ENCODE measurements at regions not wholly inside any gene's neighbourhood (a gene's known extent, or its start where the extent isn't known, plus 50 kb on each side); places are given as distances from the start of the nearest gene placed in this dataset.

DNA sequence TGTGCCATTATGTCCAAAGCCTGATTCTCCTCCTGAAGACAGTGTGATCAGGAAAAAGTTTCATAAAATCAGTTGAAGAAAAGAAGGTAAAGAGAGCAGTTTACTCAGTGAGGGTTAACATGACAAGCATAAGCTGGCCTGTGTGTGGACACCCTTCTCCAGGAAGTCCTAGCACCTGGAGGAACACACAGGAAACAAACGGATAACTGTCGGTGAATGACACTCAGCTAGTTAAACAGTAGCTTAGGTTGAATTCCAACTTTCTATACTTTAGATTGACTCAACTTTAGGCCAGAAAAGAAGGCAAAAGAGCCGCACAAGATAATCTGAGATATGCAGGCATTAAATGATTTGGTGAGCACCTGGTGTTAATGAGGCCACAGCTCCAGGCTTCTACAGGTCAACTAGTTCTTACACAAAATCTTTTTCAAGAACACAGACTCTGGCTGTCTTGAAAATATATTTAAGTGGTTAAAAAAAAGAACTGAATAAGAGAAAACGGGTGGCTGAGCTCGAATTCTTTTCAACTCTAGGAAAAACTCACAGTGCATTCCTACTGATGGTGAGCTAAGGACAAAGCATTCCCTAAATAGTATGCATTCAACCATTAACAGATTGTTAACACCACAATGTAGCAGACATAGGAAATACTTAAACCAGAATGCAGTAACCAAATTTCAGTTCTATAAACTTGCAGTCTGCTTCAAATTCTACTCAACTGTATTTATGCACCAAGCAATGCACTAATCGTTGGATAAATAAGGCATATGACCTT is 56.9 kb upstream of the TSPAN8 start:
- Histone ChIP-seq H3K27me3 (no peaks in the 10 kb centered on the region), H3K27ac (no peak overlapping the region), H3K36me3 (no peaks in the 10 kb centered on the region), H3K9me3 (no peaks in the 10 kb centered on the region), H3K4me3 (no peak overlapping the region), H3K4me1 (no peaks in the 10 kb centered on the region)
- WGBS, 2 donors (ENCODE audit: low coverage in 1 of 2): 32 to 40% methylated on average over 5 to 6 of the region's 6 CpGs
- ATAC-seq: no peak
- TF ChIP-seq POLR2A (IDR thresholded peaks at IDR 0.05): no peak
- TF ChIP-seq POLR2AphosphoS5 (IDR thresholded peaks at IDR 0.05): no peak
- no peak for TF ChIP-seq EP300 (IDR thresholded peaks at IDR 0.05)
- TF ChIP-seq, protein P1, sequence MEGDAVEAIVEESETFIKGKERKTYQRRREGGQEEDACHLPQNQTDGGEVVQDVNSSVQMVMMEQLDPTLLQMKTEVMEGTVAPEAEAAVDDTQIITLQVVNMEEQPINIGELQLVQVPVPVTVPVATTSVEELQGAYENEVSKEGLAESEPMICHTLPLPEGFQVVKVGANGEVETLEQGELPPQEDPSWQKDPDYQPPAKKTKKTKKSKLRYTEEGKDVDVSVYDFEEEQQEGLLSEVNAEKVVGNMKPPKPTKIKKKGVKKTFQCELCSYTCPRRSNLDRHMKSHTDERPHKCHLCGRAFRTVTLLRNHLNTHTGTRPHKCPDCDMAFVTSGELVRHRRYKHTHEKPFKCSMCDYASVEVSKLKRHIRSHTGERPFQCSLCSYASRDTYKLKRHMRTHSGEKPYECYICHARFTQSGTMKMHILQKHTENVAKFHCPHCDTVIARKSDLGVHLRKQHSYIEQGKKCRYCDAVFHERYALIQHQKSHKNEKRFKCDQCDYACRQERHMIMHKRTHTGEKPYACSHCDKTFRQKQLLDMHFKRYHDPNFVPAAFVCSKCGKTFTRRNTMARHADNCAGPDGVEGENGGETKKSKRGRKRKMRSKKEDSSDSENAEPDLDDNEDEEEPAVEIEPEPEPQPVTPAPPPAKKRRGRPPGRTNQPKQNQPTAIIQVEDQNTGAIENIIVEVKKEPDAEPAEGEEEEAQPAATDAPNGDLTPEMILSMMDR (IDR thresholded peaks at IDR 0.05): no peak

DNA sequence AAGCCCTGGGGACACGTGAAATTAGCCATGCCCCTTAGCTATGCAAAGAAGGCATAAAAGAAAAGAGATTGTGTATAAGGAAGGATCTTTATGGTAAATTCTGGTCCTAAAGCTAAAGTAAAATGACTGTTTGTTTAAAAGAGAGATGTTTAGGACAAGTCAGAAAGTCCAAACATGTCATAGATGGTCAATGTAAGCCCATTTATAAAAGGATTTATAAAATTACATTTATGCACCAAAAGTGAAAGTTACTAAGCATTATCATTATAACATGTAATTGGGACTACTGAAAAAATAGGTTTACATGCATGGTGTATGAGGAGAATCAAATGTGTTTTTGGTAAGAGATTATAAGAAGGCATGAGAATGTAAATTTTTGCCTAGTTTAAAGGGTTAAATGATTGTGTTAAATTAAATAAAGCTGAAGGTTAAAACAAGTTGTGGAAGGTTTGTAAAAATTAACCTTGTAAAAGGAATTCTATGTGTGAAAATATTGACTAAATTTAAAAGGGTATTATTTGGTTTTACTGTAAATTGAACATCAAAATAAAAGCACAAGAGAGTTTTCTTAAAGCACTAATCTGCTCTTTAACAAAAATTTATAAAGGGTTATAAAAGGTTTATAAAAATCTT is 50.4 kb upstream of the TSPAN8 start:
- WGBS, 2 donors (ENCODE audit: low coverage in 1 of 2): 37 to 88% methylated on average over 1 of the region's 1 CpG
- Histone ChIP-seq H3K27ac (no peak overlapping the region), H3K36me3 (no peaks in the 10 kb centered on the region), H3K27me3 (no peaks in the 10 kb centered on the region), H3K9me3 (peaks cover 0 to 4% (median 0%) of the 10 kb centered on the region in 3 donors), H3K4me1 (no peaks in the 10 kb centered on the region), H3K4me3 (no peak overlapping the region)
- TF ChIP-seq EP300 (IDR thresholded peaks at IDR 0.05) (no peak), POLR2A (IDR thresholded peaks at IDR 0.05) (no peak), POLR2AphosphoS5 (IDR thresholded peaks at IDR 0.05) (no peak)
- TF ChIP-seq, protein P1 (IDR thresholded peaks at IDR 0.05): no peak
- ATAC-seq: no peak

Measured in gastroesophageal sphincter (tissue), 4 donors.